ENCODE measurements at regions not wholly inside any gene's neighbourhood (a gene's known extent, or its start where the extent isn't known, plus 50 kb on each side); places are given as distances from the start of the nearest gene placed in this dataset.

DNA sequence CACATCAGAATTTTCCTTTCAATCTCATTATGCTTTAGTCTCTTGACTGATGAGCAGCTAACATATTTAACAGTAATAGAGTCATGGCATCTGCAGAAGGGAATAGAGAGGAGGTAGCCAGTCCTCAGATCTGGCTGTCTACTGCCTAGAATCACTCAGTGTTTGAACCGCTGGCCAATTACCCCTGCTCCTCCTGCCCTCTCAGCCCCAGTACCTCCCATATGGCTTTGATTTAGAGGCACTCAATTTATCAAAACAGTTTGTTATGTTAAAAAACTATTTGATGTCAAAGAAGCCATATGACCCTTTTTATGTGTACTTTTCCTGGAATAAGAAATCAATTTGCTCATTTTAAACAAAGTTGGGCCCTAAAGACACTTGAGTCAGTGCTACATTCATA, 355.2 kb downstream of the CMPK2 start:
- TF ChIP-seq, protein P1, sequence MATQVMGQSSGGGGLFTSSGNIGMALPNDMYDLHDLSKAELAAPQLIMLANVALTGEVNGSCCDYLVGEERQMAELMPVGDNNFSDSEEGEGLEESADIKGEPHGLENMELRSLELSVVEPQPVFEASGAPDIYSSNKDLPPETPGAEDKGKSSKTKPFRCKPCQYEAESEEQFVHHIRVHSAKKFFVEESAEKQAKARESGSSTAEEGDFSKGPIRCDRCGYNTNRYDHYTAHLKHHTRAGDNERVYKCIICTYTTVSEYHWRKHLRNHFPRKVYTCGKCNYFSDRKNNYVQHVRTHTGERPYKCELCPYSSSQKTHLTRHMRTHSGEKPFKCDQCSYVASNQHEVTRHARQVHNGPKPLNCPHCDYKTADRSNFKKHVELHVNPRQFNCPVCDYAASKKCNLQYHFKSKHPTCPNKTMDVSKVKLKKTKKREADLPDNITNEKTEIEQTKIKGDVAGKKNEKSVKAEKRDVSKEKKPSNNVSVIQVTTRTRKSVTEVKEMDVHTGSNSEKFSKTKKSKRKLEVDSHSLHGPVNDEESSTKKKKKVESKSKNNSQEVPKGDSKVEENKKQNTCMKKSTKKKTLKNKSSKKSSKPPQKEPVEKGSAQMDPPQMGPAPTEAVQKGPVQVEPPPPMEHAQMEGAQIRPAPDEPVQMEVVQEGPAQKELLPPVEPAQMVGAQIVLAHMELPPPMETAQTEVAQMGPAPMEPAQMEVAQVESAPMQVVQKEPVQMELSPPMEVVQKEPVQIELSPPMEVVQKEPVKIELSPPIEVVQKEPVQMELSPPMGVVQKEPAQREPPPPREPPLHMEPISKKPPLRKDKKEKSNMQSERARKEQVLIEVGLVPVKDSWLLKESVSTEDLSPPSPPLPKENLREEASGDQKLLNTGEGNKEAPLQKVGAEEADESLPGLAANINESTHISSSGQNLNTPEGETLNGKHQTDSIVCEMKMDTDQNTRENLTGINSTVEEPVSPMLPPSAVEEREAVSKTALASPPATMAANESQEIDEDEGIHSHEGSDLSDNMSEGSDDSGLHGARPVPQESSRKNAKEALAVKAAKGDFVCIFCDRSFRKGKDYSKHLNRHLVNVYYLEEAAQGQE (IDR thresholded peaks at IDR 0.05; ENCODE audit: insufficient read depth in 1 of 2, low read depth in 2 of 2, low read length in 2 of 2) = no peak
- TF ChIP-seq FOXP2 (optimal IDR thresholded peaks at IDR 0.05; ENCODE audit: borderline replicate concordance, extremely low read depth, extremely low read length, insufficient read depth) = no peak
- no peak for TF ChIP-seq POLR2AphosphoS5 (IDR thresholded peaks at IDR 0.05; ENCODE audit: low read depth, low read length)
- TF ChIP-seq SIN3A (IDR thresholded peaks at IDR 0.05; ENCODE audit: borderline replicate concordance, insufficient read depth, low read length) = no peak
- no peak for TF ChIP-seq TAF1 (IDR thresholded peaks at IDR 0.05; ENCODE audit: borderline replicate concordance, insufficient read depth, low read length)

DNA sequence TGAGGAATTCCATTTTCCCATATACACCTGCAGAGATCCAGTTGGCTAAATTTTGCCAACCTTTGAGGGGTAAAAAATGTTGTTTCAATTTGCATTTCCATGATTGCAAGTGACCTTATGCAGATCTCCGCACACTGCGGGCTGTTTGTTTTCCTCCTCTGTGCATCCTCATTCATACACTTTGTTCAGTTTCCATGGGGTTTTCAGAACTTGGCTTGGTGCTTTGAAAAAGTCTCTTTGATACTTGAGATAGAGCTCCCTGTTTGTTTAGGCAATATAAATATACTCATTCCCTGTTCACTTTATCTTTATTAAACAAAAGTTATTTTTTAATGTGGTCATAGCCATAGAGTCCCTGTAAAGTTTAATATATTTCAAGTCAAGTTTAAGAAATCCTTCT, 353.1 kb downstream of the CMPK2 start:
- TF ChIP-seq FOXP2 (optimal IDR thresholded peaks at IDR 0.05; ENCODE audit: borderline replicate concordance, extremely low read depth, extremely low read length, insufficient read depth) = no peak
- no peak for TF ChIP-seq POLR2AphosphoS5 (IDR thresholded peaks at IDR 0.05; ENCODE audit: low read depth, low read length)
- TF ChIP-seq, protein P1 (IDR thresholded peaks at IDR 0.05; ENCODE audit: insufficient read depth in 1 of 2, low read depth in 2 of 2, low read length in 2 of 2) = no peak
- no peak for TF ChIP-seq SIN3A (IDR thresholded peaks at IDR 0.05; ENCODE audit: borderline replicate concordance, insufficient read depth, low read length)
- TF ChIP-seq TAF1 (IDR thresholded peaks at IDR 0.05; ENCODE audit: borderline replicate concordance, insufficient read depth, low read length) = no peak

DNA sequence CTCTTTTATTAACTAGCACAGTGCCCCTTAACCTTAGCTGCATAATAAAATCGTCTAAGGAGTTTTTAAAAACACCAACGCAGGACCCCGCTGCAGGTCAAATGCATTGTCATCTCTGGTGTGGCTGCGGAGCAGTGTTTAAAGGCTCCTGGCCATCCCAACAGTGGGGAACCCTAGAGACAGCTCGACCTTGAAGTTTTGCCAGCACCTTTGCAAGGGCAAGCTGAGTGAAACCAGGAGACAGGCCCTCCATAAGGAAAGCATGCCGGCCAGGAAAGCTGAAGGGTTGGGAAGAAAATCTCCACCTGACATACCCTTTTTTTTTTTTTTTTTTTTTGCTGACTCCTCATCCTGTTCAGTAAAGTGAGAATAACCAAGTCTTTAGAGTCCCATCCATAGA, 349.0 kb downstream of the CMPK2 start:
- TF ChIP-seq SIN3A (IDR thresholded peaks at IDR 0.05; ENCODE audit: borderline replicate concordance, insufficient read depth, low read length) = no peak
- TF ChIP-seq FOXP2 (optimal IDR thresholded peaks at IDR 0.05; ENCODE audit: borderline replicate concordance, extremely low read depth, extremely low read length, insufficient read depth) = no peak

DNA sequence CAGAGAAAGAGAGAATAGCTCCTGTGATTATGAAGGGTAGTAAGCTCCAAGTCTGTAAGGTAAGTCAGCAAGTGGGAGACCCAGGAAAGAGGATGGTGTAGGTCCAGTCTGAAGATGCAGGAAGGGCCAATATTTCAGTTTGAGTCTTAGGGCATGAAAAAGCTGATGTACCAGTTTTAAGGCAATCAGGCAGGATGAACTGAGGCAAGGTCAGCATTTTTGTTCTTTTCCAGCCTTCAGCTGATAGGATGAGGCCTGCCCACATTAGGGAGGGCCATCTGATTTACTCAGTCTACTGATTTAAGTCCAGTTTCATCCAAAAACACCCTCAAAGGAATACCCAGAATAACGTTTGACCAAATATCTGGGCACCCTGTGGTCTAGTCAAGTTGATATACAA, 347.3 kb downstream of the CMPK2 start:
- TF ChIP-seq POLR2AphosphoS5 (IDR thresholded peaks at IDR 0.05; ENCODE audit: low read depth, low read length) (no peak), SIN3A (IDR thresholded peaks at IDR 0.05; ENCODE audit: borderline replicate concordance, insufficient read depth, low read length) (no peak)
- TF ChIP-seq, protein P1 (IDR thresholded peaks at IDR 0.05; ENCODE audit: insufficient read depth in 1 of 2, low read depth in 2 of 2, low read length in 2 of 2) = no peak

DNA sequence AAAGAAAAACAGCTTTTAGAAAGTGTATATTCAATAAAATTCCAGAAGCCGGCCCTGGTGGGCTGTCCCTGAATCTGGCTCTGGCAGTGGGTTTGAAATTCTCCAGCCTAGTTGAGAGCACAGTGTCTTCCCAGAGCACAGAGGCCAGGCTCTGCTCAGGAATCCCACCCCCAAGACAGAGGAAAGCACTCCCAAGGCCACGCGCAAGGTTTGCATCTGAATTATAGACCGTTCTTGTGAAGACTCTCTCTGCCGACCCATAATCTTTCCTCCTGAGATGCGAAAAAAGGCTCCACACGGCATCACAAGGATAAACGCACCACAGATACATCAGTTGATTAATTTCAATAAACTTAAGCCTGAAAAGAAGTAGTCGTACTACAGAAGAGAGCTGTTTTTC, 342.2 kb downstream of the CMPK2 start:
- TF ChIP-seq TAF1 (IDR thresholded peaks at IDR 0.05; ENCODE audit: borderline replicate concordance, insufficient read depth, low read length) (no peak), SIN3A (IDR thresholded peaks at IDR 0.05; ENCODE audit: borderline replicate concordance, insufficient read depth, low read length) (no peak), POLR2AphosphoS5 (IDR thresholded peaks at IDR 0.05; ENCODE audit: low read depth, low read length) (no peak), FOXP2 (optimal IDR thresholded peaks at IDR 0.05; ENCODE audit: borderline replicate concordance, extremely low read depth, extremely low read length, insufficient read depth) (no peak)
- TF ChIP-seq, protein P1 (IDR thresholded peaks at IDR 0.05; ENCODE audit: insufficient read depth in 1 of 2, low read depth in 2 of 2, low read length in 2 of 2) = no peak

Measured in PFSK-1 (cell line).